Inflammatory macrophage treated with lipopolysaccharide for 1 hour (primary cell): ENCODE measurements at regions not wholly inside any gene's neighbourhood (a gene's known extent, or its start where the extent isn't known, plus 50 kb on each side); places are given as distances from the start of the nearest gene placed in this dataset.
"Not testable (repeated sequence)": the region's sequence is repeated elsewhere in the genome, so short reads cannot be mapped to it uniquely, and the experiment has no call there.

Experiments used
- DNase-seq, 2 donors: peaks; one replicate each; pipeline ENCODE4 v3.0.0-alpha.2; 2020 to 2022

GRCh38 chr2:57044931-57045635 is 861.3 kb downstream of the CCDC85A start:
- no peak for DNase-seq

GRCh38 chr2:57049273-57049672 is 865.5 kb downstream of the CCDC85A start:
- no peak for DNase-seq

GRCh38 chr2:57050007-57050406 is 866.2 kb downstream of the CCDC85A start:
- no peak for DNase-seq

- not testable (repeated sequence) for DNase-seq
Measured at GRCh38 chr2:57066301-57066700, 882.5 kb downstream of the CCDC85A start.

GRCh38 chr2:57075226-57075625 is 891.4 kb downstream of the CCDC85A start:
- no peak for DNase-seq

GRCh38 chr2:57080035-57080434 is 896.2 kb downstream of the CCDC85A start:
- DNase-seq: no peak

- DNase-seq: no peak
Measured at GRCh38 chr2:57084697-57085281, 901.0 kb downstream of the CCDC85A start.

- no peak for DNase-seq
Measured at GRCh38 chr2:57093020-57093419, 909.2 kb downstream of the CCDC85A start.

GRCh38 chr2:57097855-57098254 is 914.1 kb downstream of the CCDC85A start:
- no peak for DNase-seq

GRCh38 chr2:57100436-57100835 is 916.6 kb downstream of the CCDC85A start:
- DNase-seq: no peak

- DNase-seq: no peak
Measured at GRCh38 chr2:57105694-57106093, 921.9 kb downstream of the CCDC85A start.

GRCh38 chr2:57107353-57107752 is 923.6 kb downstream of the CCDC85A start:
- DNase-seq: no peak

GRCh38 chr2:57111531-57111930 is 927.7 kb downstream of the CCDC85A start:
- DNase-seq: no peak

GRCh38 chr2:57119141-57119540 is 927.5 kb upstream of the VRK2 start:
- DNase-seq: no peak

- no peak for DNase-seq
Measured at GRCh38 chr2:57126410-57126809, 920.2 kb upstream of the VRK2 start.

GRCh38 chr2:57139179-57139578 is 907.4 kb upstream of the VRK2 start:
- DNase-seq: no peak

- DNase-seq: no peak
Measured at GRCh38 chr2:57141269-57141668, 905.3 kb upstream of the VRK2 start.

- no peak for DNase-seq
Measured at GRCh38 chr2:57146951-57147350, 899.7 kb upstream of the VRK2 start.

- no peak for DNase-seq
Measured at GRCh38 chr2:57156231-57156924, 890.2 kb upstream of the VRK2 start.

- no peak for DNase-seq
Measured at GRCh38 chr2:57160976-57161375, 885.6 kb upstream of the VRK2 start.

- DNase-seq: no peak
Measured at GRCh38 chr2:57177176-57177575, 869.4 kb upstream of the VRK2 start.

- no peak for DNase-seq
Measured at GRCh38 chr2:57180042-57180567, 866.5 kb upstream of the VRK2 start.

- DNase-seq: no peak
Measured at GRCh38 chr2:57180678-57181077, 865.9 kb upstream of the VRK2 start.
